ENCODE measurements at regions not wholly inside any gene's neighbourhood (a gene's known extent, or its start where the extent isn't known, plus 50 kb on each side); places are given as distances from the start of the nearest gene placed in this dataset.
A peak's percentile ranks its signal among the peaks of the same experiment; 100 is the strongest.
"Not testable (repeated sequence)": the region's sequence is repeated elsewhere in the genome, so short reads cannot be mapped to it uniquely, and the experiment has no call there.

DNA sequence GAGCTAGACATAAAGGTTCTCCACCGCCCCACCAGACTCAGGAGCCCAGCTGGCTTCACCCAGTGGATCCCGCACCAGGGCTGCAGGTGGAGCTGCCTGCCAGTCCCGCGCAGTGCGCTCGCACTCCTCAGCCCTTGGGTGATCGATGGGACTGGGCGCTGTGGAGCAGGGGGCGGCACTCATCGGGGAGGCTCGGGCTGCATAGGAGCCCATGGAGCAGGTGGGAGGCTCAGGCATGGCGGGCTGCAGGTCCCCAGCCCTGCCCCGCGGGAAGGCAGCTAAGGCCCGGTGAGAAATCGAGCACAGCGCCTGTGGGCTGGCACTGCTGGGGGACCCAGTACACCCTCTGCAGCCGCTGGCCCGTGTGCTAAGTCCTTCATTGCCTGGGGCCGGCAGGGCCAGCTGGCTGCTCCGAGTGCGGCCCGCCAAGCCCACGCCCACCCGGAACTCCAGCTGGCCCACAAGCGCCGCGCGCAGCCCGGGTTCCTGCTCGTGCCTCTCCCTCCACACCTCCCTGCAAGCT lies 114.7 kb downstream of the RPLP1 start:
- WGBS: 95% methylated on average over 30 of the region's 31 CpGs
- not testable (repeated sequence) for H3K14ac ChIP-seq (ENCODE audit: low read length in 2 of 2); H3K18ac ChIP-seq (ENCODE audit: low read depth in 1 of 2, low read length in 2 of 2); DNase-seq; H2BK120ac ChIP-seq (ENCODE audit: low read depth, low read length); H3K4me3 ChIP-seq (ENCODE audit: insufficient read depth in 1 of 2, low read depth in 1 of 2, low read length in 2 of 2); H2BK15ac ChIP-seq (ENCODE audit: low read depth, poor library complexity, severe bottlenecking); H4K8ac ChIP-seq (ENCODE audit: low read length); H4K91ac ChIP-seq (ENCODE audit: low read length); H2BK12ac ChIP-seq (ENCODE audit: low read length in 2 of 2); H3K4me2 ChIP-seq (ENCODE audit: low read length, poor library complexity, severe bottlenecking); H3K4me1 ChIP-seq (ENCODE audit: control insufficient read depth, insufficient read depth, low read depth, low read length); H3K23ac ChIP-seq (ENCODE audit: low read length in 2 of 2); H3K27ac ChIP-seq (ENCODE audit: low read length, poor library complexity, severe bottlenecking); H2AFZ ChIP-seq (ENCODE audit: low read depth, low read length); H3K9me3 ChIP-seq (ENCODE audit: control insufficient read depth, low read length); H3K4ac ChIP-seq (ENCODE audit: low read depth in 1 of 2, low read length in 2 of 2); H2AK5ac ChIP-seq (ENCODE audit: low read length, severe bottlenecking); H3K9ac ChIP-seq (ENCODE audit: low read length); H3K36me3 ChIP-seq (ENCODE audit: control insufficient read depth in 1 of 2, insufficient read depth in 2 of 2, low read depth in 1 of 2, low read length in 2 of 2); H3K79me1 ChIP-seq (replicated peaks; ENCODE audit: low read length, poor library complexity, severe bottlenecking); H2BK5ac ChIP-seq (ENCODE audit: low read depth, low read length, poor library complexity, severe bottlenecking)
- H3K27me3 ChIP-seq (ENCODE audit: control insufficient read depth in 1 of 2, insufficient read depth in 1 of 2, low read length in 2 of 2): peaks cover 13% of the 10 kb centered on the region in 2 experiments

DNA sequence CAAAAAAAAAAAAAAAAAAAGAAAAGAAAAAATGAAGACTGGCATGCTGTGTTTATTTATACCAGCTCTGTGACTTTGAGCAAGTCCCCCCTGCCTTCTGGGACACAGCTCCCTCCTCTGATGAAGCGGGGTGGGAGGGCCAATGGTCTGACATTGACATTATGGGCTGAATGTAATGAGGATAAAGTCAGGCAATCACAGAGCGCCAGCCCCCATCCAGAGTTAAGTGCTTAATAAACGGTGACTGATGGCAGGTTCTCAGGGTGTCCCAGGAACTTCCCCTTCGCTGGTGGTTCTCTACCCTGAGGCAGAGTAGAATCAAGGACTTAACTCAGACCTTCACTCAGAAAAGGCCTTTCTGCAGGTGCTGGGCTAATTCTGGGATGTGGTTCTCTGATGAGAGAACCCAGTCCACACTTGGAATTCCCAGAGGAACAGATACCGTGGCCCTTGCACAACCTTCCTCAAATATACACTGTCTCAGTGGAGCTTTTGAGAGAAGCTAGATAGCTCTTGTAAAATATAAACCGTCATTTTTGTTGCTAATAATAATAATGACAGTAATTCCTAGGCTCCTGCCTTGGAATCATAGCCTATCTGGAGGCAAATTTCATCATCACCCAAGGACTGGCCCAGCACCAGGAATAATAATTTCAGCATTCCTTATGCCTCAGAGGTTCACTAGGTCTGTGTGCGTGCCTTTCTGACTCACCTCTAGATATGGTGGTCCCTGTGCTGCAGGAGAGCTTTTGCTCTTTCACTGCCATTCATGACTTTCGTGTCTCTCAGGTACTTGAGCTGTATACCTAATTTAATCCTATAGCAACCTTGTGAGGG lies 115.8 kb downstream of the RPLP1 start:
- WGBS: 93% methylated on average over 6 of the region's 8 CpGs
- H3K4me3 ChIP-seq (ENCODE audit: insufficient read depth in 1 of 2, low read depth in 1 of 2, low read length in 2 of 2): no peak overlapping the region
- peaks cover 10 to 18% of the 10 kb centered on the region in 2 experiments for H3K27me3 ChIP-seq (ENCODE audit: control insufficient read depth in 1 of 2, insufficient read depth in 1 of 2, low read length in 2 of 2)
- H3K4me1 ChIP-seq (ENCODE audit: control insufficient read depth, insufficient read depth, low read depth, low read length): peaks cover 3% of the 10 kb centered on the region
- H3K36me3 ChIP-seq (ENCODE audit: control insufficient read depth in 1 of 2, insufficient read depth in 2 of 2, low read depth in 1 of 2, low read length in 2 of 2): no peaks in the 10 kb centered on the region
- no peak overlapping the region for H2BK120ac ChIP-seq (ENCODE audit: low read depth, low read length)
- H2BK12ac ChIP-seq (ENCODE audit: low read length in 2 of 2): no peak overlapping the region
- H2BK5ac ChIP-seq (ENCODE audit: low read depth, low read length, poor library complexity, severe bottlenecking): no peak overlapping the region
- no peak overlapping the region for H3K18ac ChIP-seq (ENCODE audit: low read depth in 1 of 2, low read length in 2 of 2)
- no peak overlapping the region for H3K27ac ChIP-seq (ENCODE audit: low read length, poor library complexity, severe bottlenecking)
- H4K8ac ChIP-seq (ENCODE audit: low read length): no peak overlapping the region
- H3K23ac ChIP-seq (ENCODE audit: low read length in 2 of 2): no peak overlapping the region
- no peaks in the 10 kb centered on the region for H3K9me3 ChIP-seq (ENCODE audit: control insufficient read depth, low read length)
- no peak overlapping the region for H3K14ac ChIP-seq (ENCODE audit: low read length in 2 of 2)
- no peak overlapping the region for H2AFZ ChIP-seq (ENCODE audit: low read depth, low read length)
- H2BK15ac ChIP-seq (ENCODE audit: low read depth, poor library complexity, severe bottlenecking): no peak overlapping the region
- no peak overlapping the region for H4K91ac ChIP-seq (ENCODE audit: low read length)
- H3K9ac ChIP-seq (ENCODE audit: low read length): no peak overlapping the region
- peak overlapping the region; percentile 21 for H2AK5ac ChIP-seq (ENCODE audit: low read length, severe bottlenecking)
- DNase-seq: no peak
- H3K4me2 ChIP-seq (ENCODE audit: low read length, poor library complexity, severe bottlenecking): no peak overlapping the region
- no peaks in the 10 kb centered on the region for H3K79me1 ChIP-seq (replicated peaks; ENCODE audit: low read length, poor library complexity, severe bottlenecking)
- no peak overlapping the region for H3K4ac ChIP-seq (ENCODE audit: low read depth in 1 of 2, low read length in 2 of 2)

DNA sequence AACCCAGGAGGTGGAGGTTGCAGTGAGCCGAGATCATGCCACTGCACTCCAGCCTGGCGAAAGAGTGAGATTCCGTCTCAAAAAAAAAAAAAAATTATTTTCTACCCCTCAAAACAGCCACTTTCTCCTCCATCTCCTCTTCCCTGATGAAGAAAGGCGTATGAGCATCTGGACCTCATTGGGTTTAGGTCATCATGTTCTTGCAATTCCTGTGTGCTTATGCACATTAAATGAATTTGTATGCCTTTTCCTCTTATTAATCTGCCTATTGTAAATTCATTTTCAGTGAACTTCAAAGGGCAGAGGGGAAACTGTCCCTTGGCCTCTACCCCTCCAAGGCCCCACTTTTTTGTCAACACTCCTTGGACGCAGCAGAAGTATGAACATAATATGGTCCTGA lies 117.8 kb downstream of the RPLP1 start:
- H4K8ac ChIP-seq (ENCODE audit: low read length): no peak overlapping the region
- no peak overlapping the region for H3K4me2 ChIP-seq (ENCODE audit: low read length, poor library complexity, severe bottlenecking)
- no peak overlapping the region for H3K9ac ChIP-seq (ENCODE audit: low read length)

DNA sequence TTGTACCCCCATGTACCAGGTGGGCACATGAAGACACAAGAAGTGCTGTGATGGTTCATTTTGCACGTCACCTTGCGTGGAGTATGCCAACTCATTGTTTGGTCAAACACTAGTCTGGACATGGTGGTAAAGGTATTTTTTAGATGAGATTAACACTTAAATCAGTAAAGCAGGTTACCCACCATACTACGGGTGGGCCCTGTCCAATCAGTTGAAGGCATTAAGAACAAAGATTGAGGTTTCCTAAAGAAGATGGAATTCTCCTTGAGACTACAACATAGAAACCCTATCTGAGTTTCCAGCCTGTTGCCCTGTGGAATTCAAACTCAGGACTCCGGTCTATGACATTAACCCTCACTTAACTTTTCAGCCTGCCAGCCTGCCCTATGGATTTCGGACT lies 118.4 kb downstream of the RPLP1 start:
- no peak overlapping the region for H3K27ac ChIP-seq (ENCODE audit: low read length, poor library complexity, severe bottlenecking)
- no peak overlapping the region for H3K18ac ChIP-seq (ENCODE audit: low read depth in 1 of 2, low read length in 2 of 2)
- DNase-seq: no peak
- no peak overlapping the region for H3K14ac ChIP-seq (ENCODE audit: low read length in 2 of 2)
- H2BK120ac ChIP-seq (ENCODE audit: low read depth, low read length): no peak overlapping the region
- H3K23ac ChIP-seq (ENCODE audit: low read length in 2 of 2): no peak overlapping the region
- no peaks in the 10 kb centered on the region for H3K79me1 ChIP-seq (replicated peaks; ENCODE audit: low read length, poor library complexity, severe bottlenecking)
- no peak overlapping the region for H3K4me3 ChIP-seq (ENCODE audit: insufficient read depth in 1 of 2, low read depth in 1 of 2, low read length in 2 of 2)
- WGBS: over 99% methylated on average over 4 of the region's 5 CpGs
- peaks cover 10 to 31% of the 10 kb centered on the region in 2 experiments for H3K27me3 ChIP-seq (ENCODE audit: control insufficient read depth in 1 of 2, insufficient read depth in 1 of 2, low read length in 2 of 2)
- no peaks in the 10 kb centered on the region for H3K9me3 ChIP-seq (ENCODE audit: control insufficient read depth, low read length)
- no peaks in the 10 kb centered on the region for H3K36me3 ChIP-seq (ENCODE audit: control insufficient read depth in 1 of 2, insufficient read depth in 2 of 2, low read depth in 1 of 2, low read length in 2 of 2)
- H2AFZ ChIP-seq (ENCODE audit: low read depth, low read length): no peak overlapping the region
- H2BK15ac ChIP-seq (ENCODE audit: low read depth, poor library complexity, severe bottlenecking): no peak overlapping the region
- H2BK12ac ChIP-seq (ENCODE audit: low read length in 2 of 2): no peak overlapping the region
- H3K4me1 ChIP-seq (ENCODE audit: control insufficient read depth, insufficient read depth, low read depth, low read length): peaks cover 6% of the 10 kb centered on the region
- no peak overlapping the region for H3K9ac ChIP-seq (ENCODE audit: low read length)
- no peak overlapping the region for H3K4ac ChIP-seq (ENCODE audit: low read depth in 1 of 2, low read length in 2 of 2)
- no peak overlapping the region for H4K8ac ChIP-seq (ENCODE audit: low read length)
- no peak overlapping the region for H2BK5ac ChIP-seq (ENCODE audit: low read depth, low read length, poor library complexity, severe bottlenecking)
- no peak overlapping the region for H3K4me2 ChIP-seq (ENCODE audit: low read length, poor library complexity, severe bottlenecking)
- H2AK5ac ChIP-seq (ENCODE audit: low read length, severe bottlenecking): no peak overlapping the region
- no peak overlapping the region for H4K91ac ChIP-seq (ENCODE audit: low read length)

More for the DNA sequence above, 117.8 kb downstream of the RPLP1 start:
- Histone ChIP-seq H2AFZ (ENCODE audit: low read depth, low read length) (no peak overlapping the region), H4K91ac (ENCODE audit: low read length) (no peak overlapping the region), H3K14ac (ENCODE audit: low read length in 2 of 2) (no peak overlapping the region), H3K4me3 (ENCODE audit: insufficient read depth in 1 of 2, low read depth in 1 of 2, low read length in 2 of 2) (no peak overlapping the region), H3K36me3 (ENCODE audit: control insufficient read depth in 1 of 2, insufficient read depth in 2 of 2, low read depth in 1 of 2, low read length in 2 of 2) (no peaks in the 10 kb centered on the region), H2BK15ac (ENCODE audit: low read depth, poor library complexity, severe bottlenecking) (no peak overlapping the region), H3K4me1 (ENCODE audit: control insufficient read depth, insufficient read depth, low read depth, low read length) (peaks cover 6% of the 10 kb centered on the region), H2AK5ac (ENCODE audit: low read length, severe bottlenecking) (no peak overlapping the region), H3K79me1 (replicated peaks; ENCODE audit: low read length, poor library complexity, severe bottlenecking) (no peaks in the 10 kb centered on the region), H2BK12ac (ENCODE audit: low read length in 2 of 2) (no peak overlapping the region), H3K27ac (ENCODE audit: low read length, poor library complexity, severe bottlenecking) (no peak overlapping the region), H3K27me3 (ENCODE audit: control insufficient read depth in 1 of 2, insufficient read depth in 1 of 2, low read length in 2 of 2) (peaks cover 10 to 30% of the 10 kb centered on the region in 2 experiments), H2BK120ac (ENCODE audit: low read depth, low read length) (no peak overlapping the region), H3K23ac (ENCODE audit: low read length in 2 of 2) (no peak overlapping the region), H3K9me3 (ENCODE audit: control insufficient read depth, low read length) (no peaks in the 10 kb centered on the region), H3K4ac (ENCODE audit: low read depth in 1 of 2, low read length in 2 of 2) (no peak overlapping the region), H3K18ac (ENCODE audit: low read depth in 1 of 2, low read length in 2 of 2) (no peak overlapping the region), H2BK5ac (ENCODE audit: low read depth, low read length, poor library complexity, severe bottlenecking) (no peak overlapping the region)
- WGBS: 0% methylated on average over 1 of the region's 5 CpGs
- DNase-seq: no peak
